Stomach (tissue), 4 donors: ENCODE measurements at regions not wholly inside any gene's neighbourhood (a gene's known extent, or its start where the extent isn't known, plus 50 kb on each side); places are given as distances from the start of the nearest gene placed in this dataset.

Experiments
- POLR2AphosphoS5 ChIP-seq, 3 donors: sonication (generic); formaldehyde crosslinking; IDR thresholded peaks; one replicate each; pipeline ENCODE4 v1.6.1; 2016; ENCODE audit warnings: antibody characterized with exemption in 3 of 3
- TF ChIP-seq, protein P1 (sequence below), 7 experiments: fragments of 450-650 bp in 4 of 7; fragments of 200-600 bp in 3 of 7; sonication (generic) in 3 of 7; IDR thresholded peaks; one replicate each; pipeline ENCODE4 v1.5.1; 2016 to 2019; ENCODE audit warnings: antibody characterized with exemption in 7 of 7, control low read depth in 2 of 7, mild to moderate bottlenecking in 1 of 7

DNA sequence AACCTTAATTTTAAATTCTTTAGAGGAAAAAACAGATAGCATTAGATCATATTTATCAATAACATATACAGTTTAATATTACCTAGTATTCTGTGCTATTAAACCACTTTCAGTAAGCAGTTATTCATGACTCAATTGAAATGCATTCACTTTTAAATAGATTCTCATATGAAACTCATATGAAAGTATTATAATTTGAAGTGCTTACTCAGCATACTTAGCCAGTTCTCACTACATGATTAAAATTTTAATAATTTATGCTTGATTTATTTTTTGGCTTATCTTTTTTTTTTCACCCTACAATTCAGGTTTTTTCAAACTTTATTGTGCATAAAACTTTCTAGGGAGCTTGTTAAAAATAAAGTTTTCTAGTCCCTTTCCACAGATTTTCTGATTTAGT lies 694.9 kb upstream of the CDH9 start:
- no peak for TF ChIP-seq POLR2AphosphoS5 (IDR thresholded peaks at IDR 0.05)
- TF ChIP-seq, protein P1, sequence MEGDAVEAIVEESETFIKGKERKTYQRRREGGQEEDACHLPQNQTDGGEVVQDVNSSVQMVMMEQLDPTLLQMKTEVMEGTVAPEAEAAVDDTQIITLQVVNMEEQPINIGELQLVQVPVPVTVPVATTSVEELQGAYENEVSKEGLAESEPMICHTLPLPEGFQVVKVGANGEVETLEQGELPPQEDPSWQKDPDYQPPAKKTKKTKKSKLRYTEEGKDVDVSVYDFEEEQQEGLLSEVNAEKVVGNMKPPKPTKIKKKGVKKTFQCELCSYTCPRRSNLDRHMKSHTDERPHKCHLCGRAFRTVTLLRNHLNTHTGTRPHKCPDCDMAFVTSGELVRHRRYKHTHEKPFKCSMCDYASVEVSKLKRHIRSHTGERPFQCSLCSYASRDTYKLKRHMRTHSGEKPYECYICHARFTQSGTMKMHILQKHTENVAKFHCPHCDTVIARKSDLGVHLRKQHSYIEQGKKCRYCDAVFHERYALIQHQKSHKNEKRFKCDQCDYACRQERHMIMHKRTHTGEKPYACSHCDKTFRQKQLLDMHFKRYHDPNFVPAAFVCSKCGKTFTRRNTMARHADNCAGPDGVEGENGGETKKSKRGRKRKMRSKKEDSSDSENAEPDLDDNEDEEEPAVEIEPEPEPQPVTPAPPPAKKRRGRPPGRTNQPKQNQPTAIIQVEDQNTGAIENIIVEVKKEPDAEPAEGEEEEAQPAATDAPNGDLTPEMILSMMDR (IDR thresholded peaks at IDR 0.05): no peak
